H9 (cell line): ENCODE measurements at regions not wholly inside any gene's neighbourhood (a gene's known extent, or its start where the extent isn't known, plus 50 kb on each side); places are given as distances from the start of the nearest gene placed in this dataset.

Source experiments
- DNase-seq: peaks from one replicate; pipeline ENCODE4 v3.0.0-alpha.2; 2017
- H2AFZ ChIP-seq: one replicate; pipeline ENCODE4 v1.6.1; 2013; ENCODE audit warnings: mild to moderate bottlenecking, low read length, control low read depth, moderate library complexity
- H2AK5ac ChIP-seq: 2 replicates; pipeline ENCODE4 v1.6.1; 2013; ENCODE audit warnings: low read length, control low read depth, mixed read lengths; ENCODE audit not compliant: insufficient read length
- H2BK120ac ChIP-seq: one replicate; pipeline ENCODE4 v1.6.1; 2013; ENCODE audit warnings: low read depth, mild to moderate bottlenecking, low read length, control low read depth, inconsistent platforms; ENCODE audit not compliant: poor library complexity, severe bottlenecking
- H2BK12ac ChIP-seq: 2 replicates; pipeline ENCODE4 v1.6.1; 2013; ENCODE audit warnings: low read length, control low read depth, mixed read lengths, low read depth; ENCODE audit not compliant: insufficient read length
- H2BK15ac ChIP-seq: 2 replicates; pipeline ENCODE4 v1.6.1; 2013; ENCODE audit warnings: low read depth, low read length, control low read depth
- H2BK20ac ChIP-seq: one replicate; pipeline ENCODE4 v1.6.1; 2013; ENCODE audit warnings: low read depth, mild to moderate bottlenecking, low read length, control low read depth, inconsistent platforms; ENCODE audit not compliant: poor library complexity, severe bottlenecking
- H2BK5ac ChIP-seq: 2 replicates; pipeline ENCODE4 v1.6.1; 2013; ENCODE audit warnings: low read length, control low read depth, mixed read lengths; ENCODE audit not compliant: insufficient read length
- H3K14ac ChIP-seq: 2 replicates; pipeline ENCODE4 v1.6.1; 2013; ENCODE audit warnings: low read length, control low read depth; ENCODE audit not compliant: insufficient read depth
- H3K18ac ChIP-seq: 2 replicates; pipeline ENCODE4 v1.6.1; 2013; ENCODE audit warnings: low read depth, mild to moderate bottlenecking, mixed read lengths, low read length, control low read depth; ENCODE audit not compliant: insufficient read length
- H3K23ac ChIP-seq: 2 replicates; pipeline ENCODE4 v1.6.1; 2013; ENCODE audit warnings: low read length, control low read depth, mixed read lengths, low read depth; ENCODE audit not compliant: insufficient read length
- H3K23me2 ChIP-seq: 2 replicates; pipeline ENCODE4 v1.6.1; 2013; ENCODE audit warnings: low read depth, mild to moderate bottlenecking, mixed read lengths, low read length, control low read depth; ENCODE audit not compliant: insufficient read length, poor library complexity, severe bottlenecking
- H3K27ac ChIP-seq: 2 replicates; pipeline ENCODE4 v1.5.1; 2013; ENCODE audit warnings: low read length, control low read depth, mixed read lengths, low read depth; ENCODE audit not compliant: insufficient read length
- H3K27me3 ChIP-seq: 2 replicates; pipeline ENCODE4 v1.6.1; 2013; ENCODE audit warnings: low read length, control low read depth, inconsistent platforms; ENCODE audit not compliant: insufficient read depth
- H3K4ac ChIP-seq: 2 replicates; pipeline ENCODE4 v1.6.1; 2013; ENCODE audit warnings: low read depth, mild to moderate bottlenecking, control low read depth, inconsistent platforms, low read length, moderate library complexity
- H3K4me1 ChIP-seq: 2 replicates; pipeline ENCODE4 v1.6.1; 2013; ENCODE audit warnings: low read length, control low read depth, inconsistent platforms; ENCODE audit not compliant: insufficient read depth
- H3K4me2 ChIP-seq: 2 replicates; pipeline ENCODE4 v1.6.1; 2013; ENCODE audit warnings: low read length, control low read depth, mixed read lengths; ENCODE audit not compliant: insufficient read length, insufficient read depth
- H3K56ac ChIP-seq: 2 replicates; pipeline ENCODE4 v1.6.1; 2013; ENCODE audit warnings: low read depth, mild to moderate bottlenecking, mixed read lengths, low read length, control low read depth; ENCODE audit not compliant: insufficient read length
- H3K79me1 ChIP-seq: 2 replicates; pipeline ENCODE4 v1.6.1; 2013; ENCODE audit warnings: low read depth, mild to moderate bottlenecking, moderate library complexity, low read length, control low read depth, inconsistent platforms; ENCODE audit not compliant: insufficient read depth, poor library complexity, severe bottlenecking
- H3K79me2 ChIP-seq: 2 replicates; pipeline ENCODE4 v1.6.1; 2013; ENCODE audit warnings: low read length, control low read depth, inconsistent platforms; ENCODE audit not compliant: insufficient read depth
- H3K9ac ChIP-seq: 2 replicates; pipeline ENCODE4 v1.6.1; 2013; ENCODE audit warnings: low read length, control low read depth, mixed read lengths; ENCODE audit not compliant: insufficient read length; ENCODE audit errors: extremely low read depth
- H3K9me3 ChIP-seq: one replicate; pipeline ENCODE4 v1.6.1; 2013; ENCODE audit warnings: low read depth, low read length, inconsistent platforms; ENCODE audit not compliant: control insufficient read depth
- H3T11ph ChIP-seq: one replicate; pipeline ENCODE4 v1.6.1; 2013; ENCODE audit warnings: mild to moderate bottlenecking, low read length, control low read depth, inconsistent platforms
- H4K20me1 ChIP-seq: one replicate; pipeline ENCODE4 v1.6.1; 2013; ENCODE audit not compliant: control insufficient read depth, insufficient read length, insufficient read depth
- H4K5ac ChIP-seq: 2 replicates; pipeline ENCODE4 v1.6.1; 2013; ENCODE audit warnings: low read depth, mild to moderate bottlenecking, mixed read lengths, low read length, control low read depth; ENCODE audit not compliant: insufficient read length
- H4K8ac ChIP-seq: replicated peaks from 2 replicates; pipeline ENCODE4 v1.6.1; 2013; ENCODE audit warnings: low read length, control low read depth, mixed read lengths, low read depth; ENCODE audit not compliant: insufficient read length
- H4K91ac ChIP-seq: 2 replicates; pipeline ENCODE4 v1.6.1; 2013; ENCODE audit warnings: low read depth, mild to moderate bottlenecking, moderate library complexity, mixed read lengths, low read length, control low read depth; ENCODE audit not compliant: insufficient read length
- H3K27ac Mint-ChIP-seq, 3 experiments: 2 replicates in 2 of 3; 3 replicates in 1 of 3; pipeline ENCODE4 v1.8.0; 2020 to 2021; ENCODE audit warnings: mixed read lengths in 3 of 3, mild to moderate bottlenecking in 1 of 3, moderate library complexity in 1 of 3
- H3K27me3 Mint-ChIP-seq: 2 replicates; pipeline ENCODE4 v1.8.0; 2021; ENCODE audit warnings: low read depth, mild to moderate bottlenecking, moderate library complexity, mixed read lengths
- H3K36me3 Mint-ChIP-seq, 3 experiments: 2 replicates in 2 of 3; 3 replicates in 1 of 3; pipeline ENCODE4 v1.8.0; 2020 to 2021; ENCODE audit warnings: low read depth in 3 of 3, mixed read lengths in 3 of 3; ENCODE audit not compliant: insufficient read depth in 1 of 3
- H3K4me1 Mint-ChIP-seq, 2 experiments: 2 replicates each; pipeline ENCODE4 v1.8.0; 2020; ENCODE audit warnings: mixed read lengths in 2 of 2
- H3K4me3 Mint-ChIP-seq, 2 experiments: 2 replicates in 1 of 2; 3 replicates in 1 of 2; pipeline ENCODE4 v1.8.0; 2020 to 2021; ENCODE audit warnings: mild to moderate bottlenecking in 2 of 2, mixed read lengths in 2 of 2, moderate library complexity in 1 of 2
- H3K9me3 Mint-ChIP-seq, 2 experiments: 2 replicates in 1 of 2; 3 replicates in 1 of 2; pipeline ENCODE4 v1.8.0; 2020; ENCODE audit warnings: mild to moderate bottlenecking in 2 of 2, mixed read lengths in 2 of 2, moderate library complexity in 1 of 2
- WGBS: extraction: QIAGEN DNeasy Blood & Tissue Kit; methylation state at CpG from one replicate; pipeline ENCODE4 v1.1.7; 2013; ENCODE audit warnings: missing lambda C conversion rate, low lambda C conversion rate, mixed read lengths; ENCODE audit not compliant: insufficient read length; ENCODE audit errors: extremely low coverage; 5-methylcytosine and 5-hydroxymethylcytosine counted together
- TF ChIP-seq, protein P1 (sequence below): fragments of 200-600 bp; sonication (generic); conservative IDR thresholded peaks from 3 replicates; pipeline ENCODE4 v1.8.0; 2021; ENCODE audit warnings: antibody characterized with exemption, mild to moderate bottlenecking

DNA sequence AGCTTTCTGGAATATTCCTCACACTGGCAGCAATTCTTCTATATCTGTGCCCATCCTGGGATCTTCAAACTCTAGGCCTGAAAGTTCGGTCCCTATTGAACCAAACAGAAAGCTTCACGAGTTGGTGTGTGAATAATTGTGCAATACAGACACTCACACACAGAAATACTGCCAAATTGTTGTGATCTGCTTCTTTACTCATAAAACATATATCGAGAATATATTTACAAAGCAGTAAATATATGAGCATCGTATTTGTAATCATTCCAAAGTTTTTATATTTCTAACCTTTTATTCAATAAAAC, 56.6 kb upstream of the BEX4 start:
- no peaks in the 10 kb centered on the region for H3K27me3 ChIP-seq
- H2BK120ac ChIP-seq, result no peak overlapping the region
- H4K91ac ChIP-seq, result no peak overlapping the region
- no peak overlapping the region for H3K23ac ChIP-seq
- no peak overlapping the region for H3K4me2 ChIP-seq
- peaks cover 0 to 5% of the 10 kb centered on the region in 2 experiments; a peak in 2 of 4 replicates for H3K4me1 Mint-ChIP-seq
- no peak overlapping the region for H2BK5ac ChIP-seq
- no peaks in the 10 kb centered on the region for H3K79me1 ChIP-seq
- no peaks in the 10 kb centered on the region for H4K20me1 ChIP-seq
- H2BK20ac ChIP-seq, result no peak overlapping the region
- TF ChIP-seq, protein P1, sequence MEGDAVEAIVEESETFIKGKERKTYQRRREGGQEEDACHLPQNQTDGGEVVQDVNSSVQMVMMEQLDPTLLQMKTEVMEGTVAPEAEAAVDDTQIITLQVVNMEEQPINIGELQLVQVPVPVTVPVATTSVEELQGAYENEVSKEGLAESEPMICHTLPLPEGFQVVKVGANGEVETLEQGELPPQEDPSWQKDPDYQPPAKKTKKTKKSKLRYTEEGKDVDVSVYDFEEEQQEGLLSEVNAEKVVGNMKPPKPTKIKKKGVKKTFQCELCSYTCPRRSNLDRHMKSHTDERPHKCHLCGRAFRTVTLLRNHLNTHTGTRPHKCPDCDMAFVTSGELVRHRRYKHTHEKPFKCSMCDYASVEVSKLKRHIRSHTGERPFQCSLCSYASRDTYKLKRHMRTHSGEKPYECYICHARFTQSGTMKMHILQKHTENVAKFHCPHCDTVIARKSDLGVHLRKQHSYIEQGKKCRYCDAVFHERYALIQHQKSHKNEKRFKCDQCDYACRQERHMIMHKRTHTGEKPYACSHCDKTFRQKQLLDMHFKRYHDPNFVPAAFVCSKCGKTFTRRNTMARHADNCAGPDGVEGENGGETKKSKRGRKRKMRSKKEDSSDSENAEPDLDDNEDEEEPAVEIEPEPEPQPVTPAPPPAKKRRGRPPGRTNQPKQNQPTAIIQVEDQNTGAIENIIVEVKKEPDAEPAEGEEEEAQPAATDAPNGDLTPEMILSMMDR, result no peak
- peaks cover 35 to 64% of the 10 kb centered on the region in 2 experiments for H3K9me3 Mint-ChIP-seq
- H4K5ac ChIP-seq, result no peak overlapping the region
- no peaks in the 10 kb centered on the region for H3K23me2 ChIP-seq
- no peak overlapping the region for H3K4me3 Mint-ChIP-seq
- no peak overlapping the region for H2BK12ac ChIP-seq
- no peak overlapping the region for H2BK15ac ChIP-seq
- H3K9ac ChIP-seq, result no peak overlapping the region
- no peak overlapping the region for H2AK5ac ChIP-seq
- peaks cover 6% of the 10 kb centered on the region for H3K9me3 ChIP-seq
- H4K8ac ChIP-seq, result no peak overlapping the region
- H2AFZ ChIP-seq, result no peak overlapping the region
- no peaks in the 10 kb centered on the region; a peak in 2 of 7 replicates for H3K36me3 Mint-ChIP-seq
- H3K27ac ChIP-seq, result no peak overlapping the region
- no peaks in the 10 kb centered on the region for H3K79me2 ChIP-seq
- H3K4me1 ChIP-seq, result no peaks in the 10 kb centered on the region
- H3T11ph ChIP-seq, result no peak overlapping the region
- H3K56ac ChIP-seq, result no peak overlapping the region
- no peak for DNase-seq
- no peak overlapping the region for H3K14ac ChIP-seq
- H3K4ac ChIP-seq, result no peak overlapping the region
- H3K27me3 Mint-ChIP-seq, result peaks cover 6% of the 10 kb centered on the region; the same call in 1 of the 2 replicates
- no peak overlapping the region for H3K27ac Mint-ChIP-seq
- H3K18ac ChIP-seq, result no peak overlapping the region
- no CpG with 5 or more reads among the region's 4 CpGs for WGBS
